ENCODE measurements at regions not wholly inside any gene's neighbourhood (a gene's known extent, or its start where the extent isn't known, plus 50 kb on each side); places are given as distances from the start of the nearest gene placed in this dataset.

DNA sequence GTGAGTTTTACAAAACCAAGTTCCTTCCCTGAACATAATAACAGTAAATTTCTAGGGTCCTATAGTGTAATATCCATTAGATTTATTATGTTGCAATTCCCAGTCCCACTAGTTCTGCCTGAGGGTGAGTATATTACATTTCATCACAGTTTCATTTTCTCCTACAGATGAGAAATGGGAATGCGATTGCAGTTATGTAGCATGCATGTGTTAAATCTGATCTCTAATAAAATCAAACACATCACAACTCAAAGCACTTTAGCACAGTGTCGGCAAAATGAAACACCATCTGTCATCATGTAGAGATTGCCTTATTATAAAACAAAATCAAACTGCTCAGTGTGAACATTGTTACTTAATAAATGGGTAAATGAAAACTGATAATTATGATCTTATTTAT, 180.5 kb upstream of the TOX3 start:
- TF ChIP-seq, protein P1, sequence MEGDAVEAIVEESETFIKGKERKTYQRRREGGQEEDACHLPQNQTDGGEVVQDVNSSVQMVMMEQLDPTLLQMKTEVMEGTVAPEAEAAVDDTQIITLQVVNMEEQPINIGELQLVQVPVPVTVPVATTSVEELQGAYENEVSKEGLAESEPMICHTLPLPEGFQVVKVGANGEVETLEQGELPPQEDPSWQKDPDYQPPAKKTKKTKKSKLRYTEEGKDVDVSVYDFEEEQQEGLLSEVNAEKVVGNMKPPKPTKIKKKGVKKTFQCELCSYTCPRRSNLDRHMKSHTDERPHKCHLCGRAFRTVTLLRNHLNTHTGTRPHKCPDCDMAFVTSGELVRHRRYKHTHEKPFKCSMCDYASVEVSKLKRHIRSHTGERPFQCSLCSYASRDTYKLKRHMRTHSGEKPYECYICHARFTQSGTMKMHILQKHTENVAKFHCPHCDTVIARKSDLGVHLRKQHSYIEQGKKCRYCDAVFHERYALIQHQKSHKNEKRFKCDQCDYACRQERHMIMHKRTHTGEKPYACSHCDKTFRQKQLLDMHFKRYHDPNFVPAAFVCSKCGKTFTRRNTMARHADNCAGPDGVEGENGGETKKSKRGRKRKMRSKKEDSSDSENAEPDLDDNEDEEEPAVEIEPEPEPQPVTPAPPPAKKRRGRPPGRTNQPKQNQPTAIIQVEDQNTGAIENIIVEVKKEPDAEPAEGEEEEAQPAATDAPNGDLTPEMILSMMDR (IDR thresholded peaks at IDR 0.05): no peak
- no peak for TF ChIP-seq POLR2AphosphoS5 (IDR thresholded peaks at IDR 0.05)
- no peak for TF ChIP-seq EP300 (IDR thresholded peaks at IDR 0.05)
- no peak for TF ChIP-seq POLR2A (IDR thresholded peaks at IDR 0.05)

Measured in stomach (tissue), 4 donors.